ENCODE measurements at regions not wholly inside any gene's neighbourhood (a gene's known extent, or its start where the extent isn't known, plus 50 kb on each side); places are given as distances from the start of the nearest gene placed in this dataset.

DNA sequence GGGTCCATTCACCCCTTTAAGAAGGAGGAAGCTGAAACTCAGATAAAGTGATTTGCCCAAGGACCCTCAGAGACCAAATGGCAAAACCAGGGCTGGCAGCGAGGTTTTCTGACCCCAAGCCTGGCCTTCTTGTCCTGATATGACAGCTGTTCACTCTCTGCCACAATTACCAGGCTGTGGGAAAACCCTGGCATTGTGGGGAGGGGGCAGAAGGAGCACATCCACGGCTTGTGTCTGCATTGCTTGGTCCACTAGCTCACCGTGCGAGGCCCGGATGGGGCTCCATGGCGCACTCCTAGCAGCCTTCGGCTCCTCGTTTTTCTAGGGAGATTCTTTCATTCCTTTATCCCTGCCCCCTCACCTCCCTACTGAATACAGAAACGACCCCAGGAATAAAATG, 143.4 kb upstream of the SIX2 start:
- TF ChIP-seq EZH2 (IDR thresholded peaks at IDR 0.05; ENCODE audit: borderline replicate concordance, low read length): no peak
- TF ChIP-seq, protein P1, sequence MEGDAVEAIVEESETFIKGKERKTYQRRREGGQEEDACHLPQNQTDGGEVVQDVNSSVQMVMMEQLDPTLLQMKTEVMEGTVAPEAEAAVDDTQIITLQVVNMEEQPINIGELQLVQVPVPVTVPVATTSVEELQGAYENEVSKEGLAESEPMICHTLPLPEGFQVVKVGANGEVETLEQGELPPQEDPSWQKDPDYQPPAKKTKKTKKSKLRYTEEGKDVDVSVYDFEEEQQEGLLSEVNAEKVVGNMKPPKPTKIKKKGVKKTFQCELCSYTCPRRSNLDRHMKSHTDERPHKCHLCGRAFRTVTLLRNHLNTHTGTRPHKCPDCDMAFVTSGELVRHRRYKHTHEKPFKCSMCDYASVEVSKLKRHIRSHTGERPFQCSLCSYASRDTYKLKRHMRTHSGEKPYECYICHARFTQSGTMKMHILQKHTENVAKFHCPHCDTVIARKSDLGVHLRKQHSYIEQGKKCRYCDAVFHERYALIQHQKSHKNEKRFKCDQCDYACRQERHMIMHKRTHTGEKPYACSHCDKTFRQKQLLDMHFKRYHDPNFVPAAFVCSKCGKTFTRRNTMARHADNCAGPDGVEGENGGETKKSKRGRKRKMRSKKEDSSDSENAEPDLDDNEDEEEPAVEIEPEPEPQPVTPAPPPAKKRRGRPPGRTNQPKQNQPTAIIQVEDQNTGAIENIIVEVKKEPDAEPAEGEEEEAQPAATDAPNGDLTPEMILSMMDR (IDR thresholded peaks at IDR 0.05; ENCODE audit: low read length): no peak

All from OCI-LY1 (cell line).